CD4-positive, alpha-beta T cell (primary cell): ENCODE measurements at regions not wholly inside any gene's neighbourhood (a gene's known extent, or its start where the extent isn't known, plus 50 kb on each side); places are given as distances from the start of the nearest gene placed in this dataset.

ENCODE experiments used
- ATAC-seq: fragments of 200-7000 bp; cut with Tn5 transposase; one replicate; pipeline ENCODE4 v1.10.0; 2022; ENCODE audit warnings: mild to moderate bottlenecking; ENCODE audit not compliant: poor library complexity
- CTCF ChIA-PET: fragments of 350-600 bp; sonication (Branson Sonifier 250); formaldehyde crosslinking; loops from one replicate; lab custom pipeline; 2021; ENCODE audit warnings: antibody characterized with exemption, inconsistent platforms; lab: Charles Lee
- POLR2A ChIA-PET: fragments of 350-600 bp; sonication (Branson Sonifier 250); formaldehyde crosslinking; loops from one replicate; lab custom pipeline; 2021; ENCODE audit warnings: antibody characterized with exemption, inconsistent platforms; lab: Charles Lee
- DNase-seq, 14 experiments: peaks; one replicate each; pipeline ENCODE4 v3.0.0-alpha.2; 2013 to 2020; ENCODE audit warnings: mixed read lengths in 2 of 14
- H3K27ac ChIP-seq, 2 donors: one replicate each; pipeline versions ENCODE4 v1.5.1 to v1.7.0; 2013; ENCODE audit warnings: low read length in 2 of 2, low read depth in 1 of 2, mild to moderate bottlenecking in 1 of 2
- H3K27me3 ChIP-seq, 2 experiments: 1 replicate in 1 of 2; 2 replicates in 1 of 2; pipeline versions ENCODE4 v1.6.1 to v1.7.0; 2013; ENCODE audit warnings: low read length in 2 of 2, control low read depth in 1 of 2, mild to moderate bottlenecking in 1 of 2, moderate library complexity in 1 of 2; ENCODE audit not compliant: insufficient read depth in 2 of 2, control insufficient read depth in 1 of 2
- H3K36me3 ChIP-seq: one replicate; pipeline ENCODE4 v1.6.1; 2013; ENCODE audit warnings: low read length, control low read depth; ENCODE audit not compliant: insufficient read depth
- H3K4me1 ChIP-seq: one replicate; pipeline ENCODE4 v1.6.1; 2013; ENCODE audit warnings: low read length, control low read depth; ENCODE audit not compliant: insufficient read depth
- H3K4me3 ChIP-seq: one replicate; pipeline ENCODE4 v1.5.1; 2013; ENCODE audit warnings: mild to moderate bottlenecking, low read length, moderate library complexity
- H3K9me3 ChIP-seq, 2 experiments: 1 replicate in 1 of 2; 2 replicates in 1 of 2; pipeline versions ENCODE4 v1.6.1 to v1.7.0; 2013; ENCODE audit warnings: low read length in 2 of 2, mild to moderate bottlenecking in 2 of 2, control low read depth in 1 of 2, moderate library complexity in 1 of 2; ENCODE audit not compliant: control insufficient read depth in 1 of 2, insufficient read depth in 1 of 2
- H3K27ac Mint-ChIP-seq: one replicate; pipeline ENCODE4 v1.8.0; 2020; ENCODE audit warnings: mixed read lengths
- H3K27me3 Mint-ChIP-seq: one replicate; pipeline ENCODE4 v1.8.0; 2021; ENCODE audit warnings: mixed read lengths
- H3K36me3 Mint-ChIP-seq: one replicate; pipeline ENCODE4 v1.8.0; 2021; ENCODE audit warnings: low read depth, mixed read lengths
- H3K4me1 Mint-ChIP-seq: one replicate; pipeline ENCODE4 v1.8.0; 2021; ENCODE audit warnings: low read depth, mixed read lengths
- H3K4me3 Mint-ChIP-seq: one replicate; pipeline ENCODE4 v1.8.0; 2020; ENCODE audit warnings: mild to moderate bottlenecking, mixed read lengths
- H3K9me3 Mint-ChIP-seq: one replicate; pipeline ENCODE4 v1.8.0; 2020; ENCODE audit warnings: mixed read lengths
- intact Hi-C, 2 experiments: fragments of 100-400 bp; cut with DNase I in 1 of 2; cut with micrococcal nuclease in 1 of 2; formaldehyde crosslinking; loops; one replicate each; pipeline versions ENCODE4 v1.15.1 to v1.9.0; 2023 to 2025; cut with DNase I, micrococcal nuclease
- TF ChIP-seq, protein P1 (sequence below): fragments of 200-600 bp; IDR thresholded peaks from one replicate; pipeline ENCODE4 v1.8.0; 2022; ENCODE audit warnings: antibody characterized with exemption, mild to moderate bottlenecking

DNA sequence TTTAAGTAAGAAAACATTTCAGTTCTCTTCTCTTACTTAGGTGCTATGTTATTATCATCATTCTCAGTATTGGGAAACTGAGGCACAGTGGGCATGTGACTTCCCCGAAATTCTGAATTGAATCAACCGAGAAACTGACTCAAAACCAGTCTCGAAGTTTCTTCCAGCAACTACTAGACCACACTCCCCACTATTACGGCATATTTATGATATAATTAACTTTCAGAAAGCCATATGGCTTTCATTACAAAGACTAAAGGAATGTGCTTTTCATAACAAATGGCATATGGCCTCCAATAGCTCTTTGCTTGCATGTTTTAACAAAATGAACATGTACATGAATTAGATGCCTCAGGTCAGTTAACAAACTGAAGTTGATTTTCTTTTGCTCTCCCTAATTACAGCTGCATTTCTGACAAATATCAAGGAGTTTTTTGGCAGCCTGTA lies 182.9 kb upstream of the SLC38A2 start:
- Mint-ChIP-seq H3K36me3 (no peaks in the 10 kb centered on the region), H3K4me3 (no peak overlapping the region), H3K9me3 (no peaks in the 10 kb centered on the region), H3K4me1 (peaks cover under 1% of the 10 kb centered on the region), H3K27ac (no peak overlapping the region), H3K27me3 (no peaks in the 10 kb centered on the region)
- Histone ChIP-seq H3K36me3 (no peaks in the 10 kb centered on the region), H3K4me3 (no peak overlapping the region), H3K27me3 (no peaks in the 10 kb centered on the region), H3K4me1 (no peaks in the 10 kb centered on the region), H3K27ac (no peak overlapping the region), H3K9me3 (no peaks in the 10 kb centered on the region)
- no peak for DNase-seq
- intact Hi-C loops: no loop called here
- no peak for ATAC-seq
- ChIA-PET POLR2A (no interaction called here), CTCF (no interaction called here)
- TF ChIP-seq, protein P1, sequence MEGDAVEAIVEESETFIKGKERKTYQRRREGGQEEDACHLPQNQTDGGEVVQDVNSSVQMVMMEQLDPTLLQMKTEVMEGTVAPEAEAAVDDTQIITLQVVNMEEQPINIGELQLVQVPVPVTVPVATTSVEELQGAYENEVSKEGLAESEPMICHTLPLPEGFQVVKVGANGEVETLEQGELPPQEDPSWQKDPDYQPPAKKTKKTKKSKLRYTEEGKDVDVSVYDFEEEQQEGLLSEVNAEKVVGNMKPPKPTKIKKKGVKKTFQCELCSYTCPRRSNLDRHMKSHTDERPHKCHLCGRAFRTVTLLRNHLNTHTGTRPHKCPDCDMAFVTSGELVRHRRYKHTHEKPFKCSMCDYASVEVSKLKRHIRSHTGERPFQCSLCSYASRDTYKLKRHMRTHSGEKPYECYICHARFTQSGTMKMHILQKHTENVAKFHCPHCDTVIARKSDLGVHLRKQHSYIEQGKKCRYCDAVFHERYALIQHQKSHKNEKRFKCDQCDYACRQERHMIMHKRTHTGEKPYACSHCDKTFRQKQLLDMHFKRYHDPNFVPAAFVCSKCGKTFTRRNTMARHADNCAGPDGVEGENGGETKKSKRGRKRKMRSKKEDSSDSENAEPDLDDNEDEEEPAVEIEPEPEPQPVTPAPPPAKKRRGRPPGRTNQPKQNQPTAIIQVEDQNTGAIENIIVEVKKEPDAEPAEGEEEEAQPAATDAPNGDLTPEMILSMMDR: no peak

- no peak overlapping the region for H3K27ac ChIP-seq
- no peak overlapping the region for H3K27ac Mint-ChIP-seq
- ChIA-PET POLR2A (interaction anchor here (0.6 kb wide), 1 partner anchor 23 kb away, joined by 3 read pairs; no protein-coding TSS in a partner anchor), CTCF (no interaction called here)
- ATAC-seq: no peak
- peaks cover 10% of the 10 kb centered on the region for H3K4me1 Mint-ChIP-seq
- H3K9me3 Mint-ChIP-seq: no peaks in the 10 kb centered on the region
- TF ChIP-seq, protein P1: no peak
- DNase-seq: no peak
- intact Hi-C loops: no loop called here
- no peak overlapping the region for H3K4me3 ChIP-seq
- H3K4me3 Mint-ChIP-seq: no peak overlapping the region
- no peaks in the 10 kb centered on the region for H3K9me3 ChIP-seq
- H3K36me3 Mint-ChIP-seq: no peaks in the 10 kb centered on the region
- no peaks in the 10 kb centered on the region for H3K36me3 ChIP-seq
- H3K27me3 ChIP-seq: no peaks in the 10 kb centered on the region
- H3K4me1 ChIP-seq: no peaks in the 10 kb centered on the region
- H3K27me3 Mint-ChIP-seq: no peaks in the 10 kb centered on the region
Observed at GRCh38 chr12:46554460-46554859, 181.9 kb upstream of the SLC38A2 start.

DNA sequence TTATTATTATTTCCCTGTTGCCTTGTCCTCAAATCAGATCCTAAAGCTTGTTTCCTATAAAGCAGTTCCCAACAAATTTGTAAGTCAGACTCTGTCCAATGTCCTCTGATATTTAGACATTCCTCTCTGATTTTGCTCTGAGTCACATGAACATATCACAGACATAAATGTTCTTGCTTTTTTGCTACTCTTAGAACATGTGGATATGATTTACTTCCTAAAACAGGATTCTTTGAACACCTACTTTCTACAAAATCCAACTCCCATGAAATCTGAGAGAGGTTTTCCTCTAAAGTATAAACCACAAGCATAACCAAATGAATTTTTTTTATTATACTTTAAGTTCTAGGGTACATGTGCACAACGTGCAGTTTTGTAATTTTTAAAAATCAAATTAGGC lies 181.3 kb upstream of the SLC38A2 start:
- POLR2A ChIA-PET: interaction anchor here (0.6 kb wide), 1 partner anchor 24 kb away, joined by 3 read pairs; no protein-coding TSS in a partner anchor
- CTCF ChIA-PET: no interaction called here
- peaks cover 13% of the 10 kb centered on the region for H3K4me1 Mint-ChIP-seq
- ATAC-seq (no peak), DNase-seq (no peak)
- H3K9me3 ChIP-seq: no peaks in the 10 kb centered on the region
- H3K27ac ChIP-seq: no peak overlapping the region
- TF ChIP-seq, protein P1: no peak
- H3K36me3 Mint-ChIP-seq: no peaks in the 10 kb centered on the region
- H3K27ac Mint-ChIP-seq: no peak overlapping the region
- no peak overlapping the region for H3K4me3 ChIP-seq
- intact Hi-C loops: no loop called here
- H3K36me3 ChIP-seq: no peaks in the 10 kb centered on the region
- no peaks in the 10 kb centered on the region for H3K9me3 Mint-ChIP-seq
- H3K27me3 Mint-ChIP-seq: no peaks in the 10 kb centered on the region
- H3K4me1 ChIP-seq: no peaks in the 10 kb centered on the region
- no peaks in the 10 kb centered on the region for H3K27me3 ChIP-seq
- H3K4me3 Mint-ChIP-seq: no peak overlapping the region
